ENCODE measurements at regions not wholly inside any gene's neighbourhood (a gene's known extent, or its start where the extent isn't known, plus 50 kb on each side); places are given as distances from the start of the nearest gene placed in this dataset.

DNA sequence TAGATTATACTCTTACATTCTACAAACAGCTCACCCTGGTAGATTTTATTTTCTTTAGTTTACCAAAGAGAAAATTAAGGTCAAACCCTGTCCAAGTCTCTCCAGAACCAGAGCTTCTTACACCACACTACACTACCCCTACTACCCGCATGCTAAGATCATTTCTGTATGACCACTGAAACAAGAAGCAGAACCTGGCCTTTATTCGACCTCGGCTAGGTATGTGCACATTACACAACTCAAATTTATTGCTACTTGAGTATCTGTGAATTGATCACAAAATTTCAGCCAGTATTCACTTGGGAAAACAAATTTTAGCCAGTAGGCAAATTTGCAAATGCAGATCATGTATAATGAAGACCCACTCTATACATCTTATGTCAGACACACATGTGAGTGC, 2437.0 kb downstream of the PCDH9 start:
- no TSS peak for BruUV-seq (replicated peaks)
- no peaks in the 10 kb centered on the region for H3K4me1 ChIP-seq (ENCODE audit: control insufficient read depth, insufficient read depth, low read length)
- H3K27ac ChIP-seq (ENCODE audit: control insufficient read depth, insufficient read depth) = no peak overlapping the region
- ChIA-PET RAD21 (ENCODE audit: unreplicated experiment) (no interaction called here), SMC1A (ENCODE audit: uncharacterized antibody, unreplicated experiment) (no interaction called here), CTCF (no interaction called here), POLR2A (no interaction called here)
- H3K9ac ChIP-seq (ENCODE audit: control insufficient read depth, insufficient read depth, low read length) = no peak overlapping the region
- no peaks in the 10 kb centered on the region for H3K27me3 ChIP-seq (replicated peaks in 1 of 2; ENCODE audit: control insufficient read depth in 2 of 2, insufficient read depth in 2 of 2, low read length in 1 of 2)
- H3K79me2 ChIP-seq (ENCODE audit: control insufficient read depth, insufficient read depth, low read length) = no peaks in the 10 kb centered on the region
- ATAC-seq (no peak), DNase-seq (ENCODE audit: low read depth, low spot score) (no peak), FAIRE-seq (no peak)
- no peaks in the 10 kb centered on the region for H3K9me3 ChIP-seq (replicated peaks; ENCODE audit: control insufficient read depth, insufficient read depth, low read length)
- no peak overlapping the region for H3K4me2 ChIP-seq (ENCODE audit: control insufficient read depth, insufficient read depth)
- H4K20me1 ChIP-seq (ENCODE audit: control insufficient read depth, insufficient read depth) = no peaks in the 10 kb centered on the region
- intact Hi-C loops (cut with micrococcal nuclease; ENCODE audit: unreplicated experiment) = no loop called here
- H2AFZ ChIP-seq (ENCODE audit: control insufficient read depth, low read depth, low read length) = no peak overlapping the region
- no peaks in the 10 kb centered on the region for H3K36me3 ChIP-seq (ENCODE audit: control insufficient read depth in 2 of 2, insufficient read depth in 2 of 2, low read length in 1 of 2)
- 30% methylated on average over 3 of the region's 3 CpGs for WGBS (ENCODE audit: insufficient coverage, insufficient replicate concordance, low lambda C conversion rate, missing lambda C conversion rate)
- H3K4me3 ChIP-seq = no peak overlapping the region
- TF ChIP-seq WRNIP1 (IDR thresholded peaks at IDR 0.05; ENCODE audit: borderline replicate concordance, low read depth, low read length) (no peak), BMI1 (IDR thresholded peaks at IDR 0.05; ENCODE audit: borderline replicate concordance) (no peak), KAT2A (conservative IDR thresholded peaks at IDR 0.05; ENCODE audit: control insufficient read depth, low read depth, low read length) (no peak), NFYB (IDR thresholded peaks at IDR 0.05; ENCODE audit: insufficient read depth, low read depth, low read length) (no peak), CHD4 (IDR thresholded peaks at IDR 0.05) (no peak), GATAD2B (conservative IDR thresholded peaks at IDR 0.05; ENCODE audit: low read depth) (no peak), FOXK2 (IDR thresholded peaks at IDR 0.05) (no peak), CBX5 (IDR thresholded peaks at IDR 0.05; ENCODE audit: low read depth) (no peak), POLR2AphosphoS2 (IDR thresholded peaks at IDR 0.05; ENCODE audit: low read depth, low read length) (no peak), SIN3A (IDR thresholded peaks at IDR 0.05; ENCODE audit: low read depth, low read length) (no peak), MTA2 (IDR thresholded peaks at IDR 0.05; ENCODE audit: low read depth) (no peak), EZH2 (IDR thresholded peaks at IDR 0.05; ENCODE audit: borderline replicate concordance, control insufficient read depth, low read depth, low read length) (no peak), HDGF (IDR thresholded peaks at IDR 0.05) (no peak), RUNX3 (IDR thresholded peaks at IDR 0.05; ENCODE audit: low read length) (no peak)
- TF ChIP-seq, protein P1, sequence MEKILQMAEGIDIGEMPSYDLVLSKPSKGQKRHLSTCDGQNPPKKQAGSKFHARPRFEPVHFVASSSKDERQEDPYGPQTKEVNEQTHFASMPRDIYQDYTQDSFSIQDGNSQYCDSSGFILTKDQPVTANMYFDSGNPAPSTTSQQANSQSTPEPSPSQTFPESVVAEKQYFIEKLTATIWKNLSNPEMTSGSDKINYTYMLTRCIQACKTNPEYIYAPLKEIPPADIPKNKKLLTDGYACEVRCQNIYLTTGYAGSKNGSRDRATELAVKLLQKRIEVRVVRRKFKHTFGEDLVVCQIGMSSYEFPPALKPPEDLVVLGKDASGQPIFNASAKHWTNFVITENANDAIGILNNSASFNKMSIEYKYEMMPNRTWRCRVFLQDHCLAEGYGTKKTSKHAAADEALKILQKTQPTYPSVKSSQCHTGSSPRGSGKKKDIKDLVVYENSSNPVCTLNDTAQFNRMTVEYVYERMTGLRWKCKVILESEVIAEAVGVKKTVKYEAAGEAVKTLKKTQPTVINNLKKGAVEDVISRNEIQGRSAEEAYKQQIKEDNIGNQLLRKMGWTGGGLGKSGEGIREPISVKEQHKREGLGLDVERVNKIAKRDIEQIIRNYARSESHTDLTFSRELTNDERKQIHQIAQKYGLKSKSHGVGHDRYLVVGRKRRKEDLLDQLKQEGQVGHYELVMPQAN (conservative IDR thresholded peaks at IDR 0.05) = no peak
- TF ChIP-seq, protein P2, sequence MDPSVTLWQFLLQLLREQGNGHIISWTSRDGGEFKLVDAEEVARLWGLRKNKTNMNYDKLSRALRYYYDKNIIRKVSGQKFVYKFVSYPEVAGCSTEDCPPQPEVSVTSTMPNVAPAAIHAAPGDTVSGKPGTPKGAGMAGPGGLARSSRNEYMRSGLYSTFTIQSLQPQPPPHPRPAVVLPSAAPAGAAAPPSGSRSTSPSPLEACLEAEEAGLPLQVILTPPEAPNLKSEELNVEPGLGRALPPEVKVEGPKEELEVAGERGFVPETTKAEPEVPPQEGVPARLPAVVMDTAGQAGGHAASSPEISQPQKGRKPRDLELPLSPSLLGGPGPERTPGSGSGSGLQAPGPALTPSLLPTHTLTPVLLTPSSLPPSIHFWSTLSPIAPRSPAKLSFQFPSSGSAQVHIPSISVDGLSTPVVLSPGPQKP (IDR thresholded peaks at IDR 0.05; ENCODE audit: low read depth, low read length) = no peak
- in situ Hi-C loops (cut with MboI) = no loop called here
